Endothelial cell of umbilical vein (primary cell): ENCODE measurements at regions not wholly inside any gene's neighbourhood (a gene's known extent, or its start where the extent isn't known, plus 50 kb on each side); places are given as distances from the start of the nearest gene placed in this dataset.

Experiments used
- BruUV-seq: library from RNA; stranded (reverse); fragments of 400-500 nt; replicated peaks from 2 replicates; lab custom pipeline; 2021; lab: Mats Ljungman, UMichigan
- CTCF ChIA-PET: fragments of 300-600, 350-600 bp; sonication (Branson Sonifier 250); formaldehyde crosslinking; loops from one replicate; lab custom pipeline; 2021; ENCODE audit warnings: antibody characterized with exemption, inconsistent platforms; lab: Charles Lee
- POLR2A ChIA-PET: fragments of 300-600, 350-600 bp; sonication (Branson Sonifier 250); formaldehyde crosslinking; loops from one replicate; lab custom pipeline; 2021; ENCODE audit warnings: antibody characterized with exemption, inconsistent platforms; lab: Charles Lee
- DNase-seq: peaks from one replicate; pipeline ENCODE4 v3.0.0-alpha.2; 2011; ENCODE audit warnings: low read depth, low spot score
- FAIRE-seq: peaks from 2 replicates; lab custom pipeline; 2011; peaks lifted over from hg19 to GRCh38; lab: Jason Lieb, UNC
- H2AFZ ChIP-seq: 2 replicates; pipeline ENCODE4 v1.6.0; 2012; ENCODE audit warnings: low read depth, low read length, control low read depth, inconsistent platforms
- H3K27ac ChIP-seq: 2 replicates; pipeline ENCODE4 v1.5.1; 2011; ENCODE audit warnings: low read depth, mild to moderate bottlenecking, control low read depth, low read length, moderate library complexity; ENCODE audit not compliant: insufficient read depth
- H3K27me3 ChIP-seq, 2 experiments: 2 replicates each; pipeline versions ENCODE4 v1.6.0 to v1.6.1; 2011; ENCODE audit warnings: low read length in 2 of 2, mixed read lengths in 1 of 2; ENCODE audit not compliant: control insufficient read depth in 2 of 2, insufficient read depth in 2 of 2
- H3K36me3 ChIP-seq, 2 experiments: 2 replicates in 1 of 2; 3 replicates in 1 of 2; pipeline ENCODE4 v1.5.1; 2011; ENCODE audit warnings: low read length in 2 of 2, mild to moderate bottlenecking in 1 of 2, moderate library complexity in 1 of 2; ENCODE audit not compliant: control insufficient read depth in 2 of 2, insufficient read depth in 2 of 2; ENCODE audit errors: extremely low read depth in 1 of 2
- H3K4me1 ChIP-seq: 3 replicates; pipeline ENCODE4 v1.5.1; 2011; ENCODE audit warnings: mild to moderate bottlenecking, low read length; ENCODE audit not compliant: control insufficient read depth, insufficient read depth; ENCODE audit errors: extremely low read depth
- H3K4me2 ChIP-seq: 2 replicates; pipeline ENCODE4 v1.6.1; 2011; ENCODE audit warnings: low read length, control low read depth, mixed read lengths; ENCODE audit not compliant: insufficient read depth
- H3K4me3 ChIP-seq, 3 experiments: fragments of 200-600 bp in 1 of 3; sonication (generic), shearing (Covaris generic) in 1 of 3; replicated peaks in 1 of 3; 2 replicates each; pipeline ENCODE4 v1.5.1; 2011 to 2016; ENCODE audit warnings: control low read depth in 3 of 3, low read length in 3 of 3, mild to moderate bottlenecking in 2 of 3, inconsistent platforms in 1 of 3, low read depth in 1 of 3, moderate library complexity in 1 of 3; ENCODE audit not compliant: insufficient read depth in 1 of 3
- H3K79me2 ChIP-seq: 2 replicates; pipeline ENCODE4 v1.6.0; 2012; ENCODE audit warnings: low read length, inconsistent platforms; ENCODE audit not compliant: control insufficient read depth, insufficient read depth
- H3K9ac ChIP-seq: replicated peaks from 2 replicates; pipeline ENCODE3; 2011; ENCODE audit warnings: low read length, control low read depth; ENCODE audit not compliant: insufficient read depth; ENCODE audit errors: extremely low read depth
- H3K9me1 ChIP-seq: replicated peaks from 3 replicates; pipeline ENCODE4 v1.6.0; 2011; ENCODE audit warnings: mild to moderate bottlenecking, low read length; ENCODE audit not compliant: control insufficient read depth, insufficient read depth; ENCODE audit errors: extremely low read depth
- H3K9me3 ChIP-seq: replicated peaks from 2 replicates; pipeline ENCODE4 v1.5.1; 2012; ENCODE audit warnings: low read length, inconsistent platforms; ENCODE audit not compliant: control insufficient read depth, insufficient read depth
- H4K20me1 ChIP-seq: replicated peaks from 2 replicates; pipeline ENCODE3; 2011; ENCODE audit warnings: mild to moderate bottlenecking, low read length; ENCODE audit not compliant: control insufficient read depth, insufficient read depth; ENCODE audit errors: extremely low read depth
- CTCF ChIP-seq, 2 donors: IDR thresholded peaks; 1 replicate in 1 of 2; 2 replicates in 1 of 2; pipeline ENCODE4 v1.5.1; 2011; ENCODE audit warnings: low read length in 2 of 2, mild to moderate bottlenecking in 2 of 2, moderate library complexity in 2 of 2, control low read depth in 1 of 2, inconsistent platforms in 1 of 2, low read depth in 1 of 2; ENCODE audit not compliant: insufficient read depth in 1 of 2; ENCODE audit errors: extremely low read depth in 1 of 2
- EZH2 ChIP-seq: IDR thresholded peaks from 2 replicates; pipeline ENCODE4 v1.6.1; 2012; ENCODE audit warnings: borderline replicate concordance, low read depth, mild to moderate bottlenecking, moderate library complexity, low read length, inconsistent platforms; ENCODE audit not compliant: severe bottlenecking
- FOS ChIP-seq: IDR thresholded peaks from 2 replicates; pipeline ENCODE4 v1.6.1; 2011; ENCODE audit warnings: mild to moderate bottlenecking, low read length, moderate library complexity, borderline replicate concordance; ENCODE audit not compliant: insufficient read depth
- GATA2 ChIP-seq: IDR thresholded peaks from 2 replicates; pipeline ENCODE4 v1.7.0; 2011; ENCODE audit warnings: low read depth, mild to moderate bottlenecking, moderate library complexity, mixed read lengths, low read length; ENCODE audit not compliant: insufficient read length, insufficient read depth
- JUN ChIP-seq: IDR thresholded peaks from 2 replicates; pipeline ENCODE4 v1.6.1; 2011; ENCODE audit warnings: borderline replicate concordance, low read depth; ENCODE audit not compliant: insufficient read length, insufficient read depth
- MAX ChIP-seq: IDR thresholded peaks from 2 replicates; pipeline ENCODE4 v1.6.1; 2011; ENCODE audit not compliant: insufficient read depth, insufficient read length
- MYC ChIP-seq: IDR thresholded peaks from one replicate; pipeline ENCODE4 v1.6.1; 2011; ENCODE audit warnings: mild to moderate bottlenecking, low read depth, low read length
- POLR2A ChIP-seq: IDR thresholded peaks from 2 replicates; pipeline ENCODE4 v1.6.1; 2012; ENCODE audit warnings: low read depth, mild to moderate bottlenecking, control low read depth, low read length
- POLR2AphosphoS5 ChIP-seq: IDR thresholded peaks from 2 replicates; pipeline ENCODE4 v1.6.1; 2012; ENCODE audit warnings: low read depth, mild to moderate bottlenecking, control low read depth, low read length, moderate library complexity; ENCODE audit not compliant: insufficient read depth
- dilution Hi-C: fragments of 300-500 bp; cut with MboI; formaldehyde crosslinking; loops from one replicate; pipeline ENCODE4 v1.15.0; 2019; ENCODE audit warnings: low sequenced_read_pairs; ENCODE audit not compliant: extremely low pct_ligation_motif_present
- intact Hi-C: fragments of 100-400 bp; cut with micrococcal nuclease; formaldehyde crosslinking; loops from one replicate; pipeline ENCODE4 v1.10.0; 2022

GRCh38 chr5:32514806-32515205 is 70.3 kb upstream of the ZFR start:
- Histone ChIP-seq H4K20me1 (no peaks in the 10 kb centered on the region), H3K36me3 (no peaks in the 10 kb centered on the region), H3K9ac (no peak overlapping the region), H3K9me3 (no peaks in the 10 kb centered on the region), H3K79me2 (no peaks in the 10 kb centered on the region), H3K4me3 (no peak overlapping the region), H3K27ac (no peak overlapping the region), H2AFZ (no peak overlapping the region), H3K27me3 (peaks cover 0 to 1% of the 10 kb centered on the region in 2 experiments), H3K4me2 (no peak overlapping the region), H3K9me1 (no peaks in the 10 kb centered on the region), H3K4me1 (no peaks in the 10 kb centered on the region)
- ChIA-PET CTCF (interaction anchor here (1.5 kb wide), 1 partner anchor 75 kb away, joined by 3 read pairs; no protein-coding TSS in a partner anchor), POLR2A (no interaction called here)
- TF ChIP-seq POLR2A (no peak), MAX (no peak), POLR2AphosphoS5 (no peak), MYC (no peak), JUN (no peak), EZH2 (no peak), CTCF (IDR thresholded peaks at IDR 0.05; ENCODE audit: extremely low read depth in 1 of 2, insufficient read depth in 1 of 2, low read depth in 1 of 2, low read length in 2 of 2) (no peak), FOS (no peak), GATA2 (no peak)
- FAIRE-seq (no peak), DNase-seq (no peak)
- dilution Hi-C loops (no loop called here), intact Hi-C loops (no loop called here)
- BruUV-seq, result no TSS peak
